MM.1S (cell line): ENCODE measurements at regions not wholly inside any gene's neighbourhood (a gene's known extent, or its start where the extent isn't known, plus 50 kb on each side); places are given as distances from the start of the nearest gene placed in this dataset.

Experiments used
- EZH2 ChIP-seq: fragments of 300-600 bp; sonication (generic); optimal IDR thresholded peaks from 2 replicates; pipeline ENCODE3; 2017; ENCODE audit warnings: low read depth, mild to moderate bottlenecking, antibody characterized with exemption, low read length, mixed read lengths
- TF ChIP-seq, protein P1 (sequence below): fragments of 300-600 bp; sonication (generic); IDR thresholded peaks from 2 replicates; pipeline ENCODE4 v1.5.1; 2016; ENCODE audit warnings: antibody characterized with exemption, low read length, mixed read lengths

DNA sequence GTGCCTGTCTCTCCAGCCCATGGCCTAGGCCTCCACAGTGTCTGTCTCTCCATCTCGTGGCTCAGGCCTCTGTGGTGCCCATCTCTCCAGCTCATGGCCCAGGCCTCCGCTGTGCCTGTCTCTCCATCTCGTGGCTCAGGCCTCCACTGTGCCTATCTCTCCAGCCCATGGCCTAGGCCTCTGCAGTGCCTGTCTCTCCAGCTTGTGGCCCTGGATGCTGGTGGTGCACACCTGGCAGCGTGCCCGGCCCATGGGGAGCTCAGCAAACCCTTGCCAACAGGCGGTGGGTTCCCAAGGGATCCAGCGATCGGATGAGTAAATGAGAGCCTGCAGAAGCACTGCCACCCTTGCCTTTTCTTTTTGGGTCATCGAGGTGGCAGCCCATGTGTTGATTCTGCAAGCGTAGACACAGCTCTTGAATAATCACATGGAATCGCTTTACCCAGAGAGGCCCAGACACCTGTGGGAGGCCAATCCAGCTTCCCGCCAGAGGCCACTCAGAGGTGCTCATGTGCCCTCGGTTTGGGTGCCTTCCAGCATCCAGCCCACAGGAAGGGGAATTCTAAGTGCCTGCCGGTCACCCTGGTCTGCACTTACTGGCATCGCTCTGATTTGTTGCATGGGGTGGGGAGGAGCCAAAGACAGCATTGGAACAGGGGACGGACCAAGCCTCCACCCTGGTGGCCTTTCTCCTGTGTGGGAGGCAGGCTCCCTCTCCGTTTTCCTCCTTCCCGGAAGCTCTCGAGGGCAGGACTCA is 101.8 kb upstream of the HDAC4 start:
- TF ChIP-seq, protein P1, sequence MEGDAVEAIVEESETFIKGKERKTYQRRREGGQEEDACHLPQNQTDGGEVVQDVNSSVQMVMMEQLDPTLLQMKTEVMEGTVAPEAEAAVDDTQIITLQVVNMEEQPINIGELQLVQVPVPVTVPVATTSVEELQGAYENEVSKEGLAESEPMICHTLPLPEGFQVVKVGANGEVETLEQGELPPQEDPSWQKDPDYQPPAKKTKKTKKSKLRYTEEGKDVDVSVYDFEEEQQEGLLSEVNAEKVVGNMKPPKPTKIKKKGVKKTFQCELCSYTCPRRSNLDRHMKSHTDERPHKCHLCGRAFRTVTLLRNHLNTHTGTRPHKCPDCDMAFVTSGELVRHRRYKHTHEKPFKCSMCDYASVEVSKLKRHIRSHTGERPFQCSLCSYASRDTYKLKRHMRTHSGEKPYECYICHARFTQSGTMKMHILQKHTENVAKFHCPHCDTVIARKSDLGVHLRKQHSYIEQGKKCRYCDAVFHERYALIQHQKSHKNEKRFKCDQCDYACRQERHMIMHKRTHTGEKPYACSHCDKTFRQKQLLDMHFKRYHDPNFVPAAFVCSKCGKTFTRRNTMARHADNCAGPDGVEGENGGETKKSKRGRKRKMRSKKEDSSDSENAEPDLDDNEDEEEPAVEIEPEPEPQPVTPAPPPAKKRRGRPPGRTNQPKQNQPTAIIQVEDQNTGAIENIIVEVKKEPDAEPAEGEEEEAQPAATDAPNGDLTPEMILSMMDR = no peak
- TF ChIP-seq EZH2 = no peak
